Memory B cell (primary cell): ENCODE measurements at regions not wholly inside any gene's neighbourhood (a gene's known extent, or its start where the extent isn't known, plus 50 kb on each side); places are given as distances from the start of the nearest gene placed in this dataset.
"Not testable (repeated sequence)": the region's sequence is repeated elsewhere in the genome, so short reads cannot be mapped to it uniquely, and the experiment has no call there.

Experiments
- ATAC-seq: fragments of 150-1000 bp; cut with Tn5 transposase; 2 replicates; pipeline ENCODE4 v1.10.0; 2021; ENCODE audit warnings: low read depth, mild to moderate bottlenecking, moderate library complexity
- DNase-seq, 2 donors: peaks; one replicate each; pipeline ENCODE4 v3.0.0; 2022; ENCODE audit warnings: low spot score in 2 of 2
- H3K27ac Mint-ChIP-seq: one replicate; pipeline ENCODE4 v1.8.0; 2022; ENCODE audit warnings: mild to moderate bottlenecking, moderate library complexity, mixed read lengths
- H3K27me3 Mint-ChIP-seq: one replicate; pipeline ENCODE4 v1.8.0; 2022; ENCODE audit warnings: mixed read lengths
- H3K36me3 Mint-ChIP-seq: one replicate; pipeline ENCODE4 v1.8.0; 2022; ENCODE audit warnings: mild to moderate bottlenecking, mixed read lengths
- H3K4me1 Mint-ChIP-seq: one replicate; pipeline ENCODE4 v1.8.0; 2022; ENCODE audit warnings: mixed read lengths
- H3K4me3 Mint-ChIP-seq: one replicate; pipeline ENCODE4 v1.8.0; 2022; ENCODE audit warnings: mild to moderate bottlenecking, moderate library complexity, mixed read lengths
- H3K9me3 Mint-ChIP-seq: one replicate; pipeline ENCODE4 v1.8.0; 2022; ENCODE audit warnings: mixed read lengths

GRCh38 chr6:164069350-164069990, 655.0 kb downstream of the QKI start:
- no peak overlapping the region for H3K4me3 Mint-ChIP-seq
- DNase-seq (no peak), ATAC-seq (no peak)
- no peaks in the 10 kb centered on the region for H3K27me3 Mint-ChIP-seq
- no peak overlapping the region for H3K27ac Mint-ChIP-seq
- no peaks in the 10 kb centered on the region for H3K4me1 Mint-ChIP-seq
- H3K36me3 Mint-ChIP-seq = no peaks in the 10 kb centered on the region
- peaks cover 4% of the 10 kb centered on the region for H3K9me3 Mint-ChIP-seq

- Mint-ChIP-seq H3K27me3 (no peaks in the 10 kb centered on the region), H3K4me3 (no peak overlapping the region), H3K9me3 (peaks cover 4% of the 10 kb centered on the region), H3K36me3 (no peaks in the 10 kb centered on the region), H3K4me1 (no peaks in the 10 kb centered on the region), H3K27ac (no peak overlapping the region)
- DNase-seq (no peak), ATAC-seq (no peak)
Measured at GRCh38 chr6:164068527-164068926, 654.0 kb downstream of the QKI start.

DNA sequence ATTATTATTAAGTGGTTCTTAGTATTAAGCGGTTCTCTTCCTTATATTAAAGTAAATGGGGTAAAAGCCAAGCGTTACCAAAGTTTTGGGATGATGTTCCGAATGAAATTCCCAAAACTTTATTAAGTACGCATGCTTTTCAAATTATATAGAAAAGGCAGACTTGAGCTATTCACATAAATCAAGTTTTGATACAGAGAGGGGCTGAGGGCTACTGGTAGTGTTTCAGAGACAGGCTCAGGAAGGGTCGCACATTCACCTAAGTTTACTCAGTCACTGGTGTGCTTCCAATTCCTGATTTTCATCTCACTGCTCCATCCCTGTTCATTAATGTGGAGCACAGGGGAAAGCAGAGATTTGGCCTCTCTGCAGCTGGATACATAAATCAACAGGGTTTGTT, 652.2 kb downstream of the QKI start:
- no peaks in the 10 kb centered on the region for H3K4me1 Mint-ChIP-seq
- DNase-seq (no peak), ATAC-seq (no peak)
- peaks cover 3% of the 10 kb centered on the region for H3K27me3 Mint-ChIP-seq
- no peaks in the 10 kb centered on the region for H3K36me3 Mint-ChIP-seq
- no peak overlapping the region for H3K4me3 Mint-ChIP-seq
- no peak overlapping the region for H3K27ac Mint-ChIP-seq
- H3K9me3 Mint-ChIP-seq = no peaks in the 10 kb centered on the region

DNA sequence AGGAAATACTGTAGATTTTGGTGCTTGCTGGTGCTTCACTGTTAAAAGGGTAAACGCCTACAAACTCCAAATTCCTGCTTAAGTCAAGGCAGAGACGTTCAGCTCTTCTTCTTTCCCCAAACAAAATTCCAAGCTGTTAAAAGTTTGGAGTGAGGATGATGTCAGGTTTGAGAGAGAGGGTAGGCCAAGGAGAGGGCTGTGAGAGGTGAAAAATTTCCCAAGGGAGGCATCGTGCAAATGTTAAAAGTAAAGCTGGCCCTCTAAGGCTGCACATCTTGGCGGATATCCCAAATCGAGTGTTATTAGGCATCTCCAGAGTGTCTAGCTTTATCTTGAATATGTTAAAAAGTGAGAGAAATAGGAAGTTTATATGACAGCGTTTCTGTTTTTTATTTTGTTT, 651.8 kb downstream of the QKI start:
- no peak for DNase-seq
- Mint-ChIP-seq H3K36me3 (no peaks in the 10 kb centered on the region), H3K9me3 (no peaks in the 10 kb centered on the region), H3K4me3 (no peak overlapping the region), H3K27me3 (peaks cover 3% of the 10 kb centered on the region), H3K27ac (no peak overlapping the region), H3K4me1 (no peaks in the 10 kb centered on the region)
- ATAC-seq = no peak

- Mint-ChIP-seq H3K36me3 (no peaks in the 10 kb centered on the region), H3K27me3 (peaks cover 4% of the 10 kb centered on the region), H3K4me1 (no peaks in the 10 kb centered on the region), H3K9me3 (no peaks in the 10 kb centered on the region), H3K27ac (no peak overlapping the region), H3K4me3 (no peak overlapping the region)
- DNase-seq = no peak
- no peak for ATAC-seq
Measured at GRCh38 chr6:164063346-164063745, 648.8 kb downstream of the QKI start.

DNA sequence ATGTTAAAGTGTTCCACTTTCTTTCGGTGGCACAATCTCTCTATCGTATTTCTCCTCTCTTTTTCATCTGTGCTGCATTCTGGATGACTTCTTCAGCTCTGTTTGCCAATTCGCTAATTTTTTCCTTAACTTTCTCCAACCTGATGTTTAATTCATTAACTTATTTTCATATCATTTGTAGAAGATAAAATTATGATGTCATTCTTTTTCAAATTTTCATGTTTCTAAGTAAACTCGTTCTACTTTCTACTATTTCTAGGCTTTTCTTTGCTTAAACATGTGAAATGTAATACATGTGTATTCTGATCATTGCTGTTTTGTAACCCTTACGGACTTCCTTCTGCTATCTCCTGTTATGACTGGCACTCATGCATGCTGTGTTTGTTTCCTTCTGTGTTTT, 648.4 kb downstream of the QKI start:
- no peak overlapping the region for H3K4me3 Mint-ChIP-seq
- H3K9me3 Mint-ChIP-seq = no peaks in the 10 kb centered on the region
- DNase-seq (no peak), ATAC-seq (no peak)
- no peaks in the 10 kb centered on the region for H3K4me1 Mint-ChIP-seq
- H3K27me3 Mint-ChIP-seq = peaks cover 4% of the 10 kb centered on the region
- H3K36me3 Mint-ChIP-seq = no peaks in the 10 kb centered on the region
- no peak overlapping the region for H3K27ac Mint-ChIP-seq

DNA sequence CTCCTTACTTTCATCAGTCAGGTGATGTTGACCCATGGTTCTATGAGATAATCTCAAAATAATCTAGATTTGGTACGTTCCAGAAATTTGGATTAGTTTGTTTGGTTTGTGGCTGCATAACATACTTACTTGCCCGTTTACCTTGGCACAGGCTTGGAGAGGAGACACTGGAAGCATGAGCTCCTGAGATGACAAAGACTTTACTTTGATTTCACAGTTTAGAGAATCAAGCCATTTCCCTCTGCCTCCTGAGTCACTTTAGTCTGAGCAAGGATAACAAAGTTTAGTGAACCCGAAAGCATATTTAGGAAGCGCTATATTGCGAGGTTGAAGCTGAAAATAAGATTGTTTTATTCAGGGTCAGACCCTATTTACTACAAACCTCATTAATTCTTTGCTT, 643.4 kb downstream of the QKI start:
- ATAC-seq (no peak), DNase-seq (no peak)
- H3K4me1 Mint-ChIP-seq = no peaks in the 10 kb centered on the region
- H3K36me3 Mint-ChIP-seq = no peaks in the 10 kb centered on the region
- H3K27me3 Mint-ChIP-seq = peaks cover 5% of the 10 kb centered on the region
- no peak overlapping the region for H3K27ac Mint-ChIP-seq
- no peak overlapping the region for H3K4me3 Mint-ChIP-seq
- peaks cover 1% of the 10 kb centered on the region for H3K9me3 Mint-ChIP-seq

DNA sequence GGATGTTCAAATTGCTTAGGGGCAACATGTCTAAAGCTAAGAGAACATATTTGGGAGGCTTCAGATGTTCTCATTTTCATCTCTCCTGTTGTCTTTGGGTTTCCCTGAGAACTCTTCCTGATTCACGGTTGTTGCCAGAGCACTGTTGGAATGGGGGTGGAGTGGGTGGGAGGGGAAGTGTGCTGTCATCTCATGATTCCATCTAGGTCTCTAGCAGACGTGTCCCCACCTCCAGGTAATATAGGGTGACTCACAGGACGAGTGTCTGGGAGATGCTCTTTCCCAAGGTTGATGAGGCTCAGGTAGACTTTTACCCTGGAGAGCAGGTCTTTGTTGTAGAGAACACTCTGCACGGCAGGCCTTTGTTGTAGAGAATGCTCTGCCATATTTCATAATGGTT, 636.9 kb downstream of the QKI start:
- DNase-seq = no peak
- peaks cover 1% of the 10 kb centered on the region for H3K9me3 Mint-ChIP-seq
- no peaks in the 10 kb centered on the region for H3K36me3 Mint-ChIP-seq
- no peaks in the 10 kb centered on the region for H3K4me1 Mint-ChIP-seq
- no peak overlapping the region for H3K27ac Mint-ChIP-seq
- no peak for ATAC-seq
- no peak overlapping the region for H3K4me3 Mint-ChIP-seq
- H3K27me3 Mint-ChIP-seq = peaks cover 10% of the 10 kb centered on the region

- no peaks in the 10 kb centered on the region for H3K9me3 Mint-ChIP-seq
- H3K36me3 Mint-ChIP-seq = no peaks in the 10 kb centered on the region
Measured at GRCh38 chr6:164049517-164049988, 635.0 kb downstream of the QKI start.

GRCh38 chr6:164048840-164049516, 634.5 kb downstream of the QKI start:
- DNase-seq (no peak), ATAC-seq (no peak)
- Mint-ChIP-seq H3K27me3 (peaks cover 10% of the 10 kb centered on the region), H3K4me1 (no peaks in the 10 kb centered on the region), H3K9me3 (no peaks in the 10 kb centered on the region), H3K27ac (no peak overlapping the region), H3K4me3 (no peak overlapping the region), H3K36me3 (no peaks in the 10 kb centered on the region)

More at GRCh38 chr6:164049517-164049988, 635.0 kb downstream of the QKI start:
- Mint-ChIP-seq H3K4me3 (no peak overlapping the region), H3K27ac (no peak overlapping the region), H3K4me1 (no peaks in the 10 kb centered on the region), H3K27me3 (peaks cover 10% of the 10 kb centered on the region)
- ATAC-seq = no peak
- no peak for DNase-seq

GRCh38 chr6:164045082-164045481, 630.6 kb downstream of the QKI start:
- Mint-ChIP-seq H3K4me1 (no peaks in the 10 kb centered on the region), H3K27me3 (peaks cover 5% of the 10 kb centered on the region), H3K36me3 (no peaks in the 10 kb centered on the region), H3K27ac (no peak overlapping the region), H3K4me3 (no peak overlapping the region), H3K9me3 (peaks cover 2% of the 10 kb centered on the region)
- ATAC-seq = no peak
- DNase-seq = no peak

DNA sequence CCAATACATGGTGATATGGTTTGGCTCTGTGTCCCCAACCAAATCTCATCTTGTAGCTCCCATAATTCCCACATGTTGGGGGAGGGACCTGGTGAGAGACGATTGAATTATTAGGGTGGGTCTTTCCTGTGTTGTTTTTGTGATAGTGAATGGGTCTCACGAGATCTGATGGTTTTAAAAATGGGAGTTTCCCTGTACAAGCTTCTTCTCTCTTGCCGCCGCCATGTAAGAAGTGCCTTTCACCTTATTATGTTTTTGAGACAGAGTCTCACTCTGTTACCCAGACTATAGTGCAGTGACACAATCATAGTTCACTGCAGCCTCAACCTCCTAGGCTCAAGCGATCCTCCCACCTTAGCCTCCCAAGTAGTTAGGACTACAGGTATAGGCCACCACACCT, 629.1 kb downstream of the QKI start:
- not testable (repeated sequence) for H3K4me1 Mint-ChIP-seq, H3K27ac Mint-ChIP-seq, ATAC-seq, H3K27me3 Mint-ChIP-seq, H3K4me3 Mint-ChIP-seq, H3K36me3 Mint-ChIP-seq, H3K9me3 Mint-ChIP-seq, DNase-seq

GRCh38 chr6:164042212-164042611, 627.7 kb downstream of the QKI start:
- no peaks in the 10 kb centered on the region for H3K4me1 Mint-ChIP-seq
- no peak for DNase-seq

GRCh38 chr6:164040994-164041393, 626.5 kb downstream of the QKI start:
- no peak for ATAC-seq
- Mint-ChIP-seq H3K27ac (no peak overlapping the region), H3K27me3 (no peaks in the 10 kb centered on the region), H3K4me3 (no peak overlapping the region), H3K36me3 (no peaks in the 10 kb centered on the region), H3K9me3 (peaks cover 2% of the 10 kb centered on the region), H3K4me1 (no peaks in the 10 kb centered on the region)
- DNase-seq = no peak

More at GRCh38 chr6:164042212-164042611, 627.7 kb downstream of the QKI start:
- Mint-ChIP-seq H3K27me3 (no peaks in the 10 kb centered on the region), H3K36me3 (no peaks in the 10 kb centered on the region), H3K27ac (no peak overlapping the region), H3K9me3 (peaks cover 2% of the 10 kb centered on the region), H3K4me3 (no peak overlapping the region)
- ATAC-seq = no peak

DNA sequence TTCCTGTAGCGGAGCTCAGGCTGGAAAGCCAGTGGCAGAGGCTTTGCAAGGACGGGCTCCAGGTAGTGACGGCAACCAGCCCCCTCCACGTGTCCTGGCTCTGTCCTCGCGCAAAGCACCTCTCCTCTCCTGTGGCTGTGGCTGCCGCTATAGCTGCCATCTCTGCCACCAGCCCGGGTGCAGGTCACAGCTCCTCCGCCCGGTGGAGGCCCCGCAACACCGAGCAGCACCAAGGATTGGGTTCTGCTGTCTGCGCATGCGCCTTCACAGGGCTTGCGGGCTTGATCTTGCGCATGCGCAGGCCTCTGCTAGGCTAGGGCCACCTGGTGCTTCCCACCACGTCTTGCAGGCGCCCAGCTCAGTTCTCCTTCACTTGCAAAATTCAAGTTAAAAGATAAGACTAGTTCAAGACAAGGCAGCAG, 625.4 kb downstream of the QKI start:
- H3K4me3 Mint-ChIP-seq = peak overlapping the region; percentile 54
- H3K4me1 Mint-ChIP-seq = no peaks in the 10 kb centered on the region
- H3K27me3 Mint-ChIP-seq = no peaks in the 10 kb centered on the region
- H3K36me3 Mint-ChIP-seq = no peaks in the 10 kb centered on the region
- ATAC-seq (peak; percentile 81), DNase-seq (peak; percentile 3 to 16)
- H3K9me3 Mint-ChIP-seq = peaks cover 2% of the 10 kb centered on the region
- H3K27ac Mint-ChIP-seq = no peak overlapping the region
